ENCODE measurements at regions not wholly inside any gene's neighbourhood (a gene's known extent, or its start where the extent isn't known, plus 50 kb on each side); places are given as distances from the start of the nearest gene placed in this dataset.

DNA sequence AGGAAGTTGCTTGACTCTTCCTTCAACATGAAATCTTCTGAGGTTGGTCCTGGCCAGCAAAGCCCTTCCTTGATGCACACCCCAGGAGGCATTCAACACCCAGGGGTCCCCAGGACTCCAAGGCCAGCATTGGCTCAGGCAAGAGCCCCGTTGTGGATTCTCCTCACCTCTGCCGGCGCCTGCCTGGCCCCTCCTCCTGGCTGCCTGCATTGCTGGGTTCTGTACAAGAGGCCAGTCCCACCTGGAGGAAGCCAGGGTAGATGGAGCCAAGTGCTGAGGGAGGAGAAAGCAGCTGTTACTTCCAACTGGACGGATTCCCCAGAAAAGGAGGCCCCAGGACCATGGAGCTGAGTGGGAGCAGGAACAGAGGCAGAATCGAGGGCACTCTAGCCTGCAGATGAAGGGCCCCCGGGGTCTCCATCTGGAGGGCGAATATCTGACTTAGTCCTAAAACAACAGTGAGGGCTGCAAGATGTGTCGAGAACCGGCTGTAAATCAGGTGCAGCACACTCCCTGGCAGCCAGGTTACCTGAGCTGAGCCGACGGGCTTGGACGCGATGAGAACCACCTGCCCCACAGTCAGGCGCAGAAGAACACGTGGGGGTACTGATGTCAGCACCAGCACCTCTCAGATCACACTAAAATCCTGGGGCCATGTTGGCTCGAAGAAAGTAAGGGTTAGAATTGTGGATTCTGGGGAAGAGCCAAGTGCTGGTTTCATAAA lies 399.6 kb upstream of the SALL3 start:
- no peak for DNase-seq (ENCODE audit: low read depth)
- TF ChIP-seq, protein P1, sequence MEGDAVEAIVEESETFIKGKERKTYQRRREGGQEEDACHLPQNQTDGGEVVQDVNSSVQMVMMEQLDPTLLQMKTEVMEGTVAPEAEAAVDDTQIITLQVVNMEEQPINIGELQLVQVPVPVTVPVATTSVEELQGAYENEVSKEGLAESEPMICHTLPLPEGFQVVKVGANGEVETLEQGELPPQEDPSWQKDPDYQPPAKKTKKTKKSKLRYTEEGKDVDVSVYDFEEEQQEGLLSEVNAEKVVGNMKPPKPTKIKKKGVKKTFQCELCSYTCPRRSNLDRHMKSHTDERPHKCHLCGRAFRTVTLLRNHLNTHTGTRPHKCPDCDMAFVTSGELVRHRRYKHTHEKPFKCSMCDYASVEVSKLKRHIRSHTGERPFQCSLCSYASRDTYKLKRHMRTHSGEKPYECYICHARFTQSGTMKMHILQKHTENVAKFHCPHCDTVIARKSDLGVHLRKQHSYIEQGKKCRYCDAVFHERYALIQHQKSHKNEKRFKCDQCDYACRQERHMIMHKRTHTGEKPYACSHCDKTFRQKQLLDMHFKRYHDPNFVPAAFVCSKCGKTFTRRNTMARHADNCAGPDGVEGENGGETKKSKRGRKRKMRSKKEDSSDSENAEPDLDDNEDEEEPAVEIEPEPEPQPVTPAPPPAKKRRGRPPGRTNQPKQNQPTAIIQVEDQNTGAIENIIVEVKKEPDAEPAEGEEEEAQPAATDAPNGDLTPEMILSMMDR (IDR thresholded peaks at IDR 0.05; ENCODE audit: insufficient read depth, low read length, poor library complexity, severe bottlenecking), result no peak
- no peak overlapping the region for H3K4me3 ChIP-seq (ENCODE audit: low read depth, low read length)

GRCh38 chr18:78580835-78581339 lies 398.7 kb upstream of the SALL3 start:
- TF ChIP-seq, protein P1 (IDR thresholded peaks at IDR 0.05; ENCODE audit: insufficient read depth, low read length, poor library complexity, severe bottlenecking), result no peak
- DNase-seq (ENCODE audit: low read depth), result no peak
- Histone ChIP-seq H3K36me3 (ENCODE audit: control insufficient read depth, insufficient read depth, low read length) (no peaks in the 10 kb centered on the region), H3K27me3 (ENCODE audit: control insufficient read depth, insufficient read depth, low read length) (no peaks in the 10 kb centered on the region), H3K4me3 (ENCODE audit: low read depth, low read length) (no peak overlapping the region)

More for the DNA sequence above, 399.6 kb upstream of the SALL3 start:
- no peaks in the 10 kb centered on the region for H3K27me3 ChIP-seq (ENCODE audit: control insufficient read depth, insufficient read depth, low read length)
- H3K36me3 ChIP-seq (ENCODE audit: control insufficient read depth, insufficient read depth, low read length), result no peaks in the 10 kb centered on the region

GRCh38 chr18:78582181-78582709 lies 397.4 kb upstream of the SALL3 start:
- H3K36me3 ChIP-seq (ENCODE audit: control insufficient read depth, insufficient read depth, low read length), result no peaks in the 10 kb centered on the region
- no peaks in the 10 kb centered on the region for H3K27me3 ChIP-seq (ENCODE audit: control insufficient read depth, insufficient read depth, low read length)
- TF ChIP-seq, protein P1 (IDR thresholded peaks at IDR 0.05; ENCODE audit: insufficient read depth, low read length, poor library complexity, severe bottlenecking), result no peak
- no peak for DNase-seq (ENCODE audit: low read depth)
- H3K4me3 ChIP-seq (ENCODE audit: low read depth, low read length), result no peak overlapping the region

DNA sequence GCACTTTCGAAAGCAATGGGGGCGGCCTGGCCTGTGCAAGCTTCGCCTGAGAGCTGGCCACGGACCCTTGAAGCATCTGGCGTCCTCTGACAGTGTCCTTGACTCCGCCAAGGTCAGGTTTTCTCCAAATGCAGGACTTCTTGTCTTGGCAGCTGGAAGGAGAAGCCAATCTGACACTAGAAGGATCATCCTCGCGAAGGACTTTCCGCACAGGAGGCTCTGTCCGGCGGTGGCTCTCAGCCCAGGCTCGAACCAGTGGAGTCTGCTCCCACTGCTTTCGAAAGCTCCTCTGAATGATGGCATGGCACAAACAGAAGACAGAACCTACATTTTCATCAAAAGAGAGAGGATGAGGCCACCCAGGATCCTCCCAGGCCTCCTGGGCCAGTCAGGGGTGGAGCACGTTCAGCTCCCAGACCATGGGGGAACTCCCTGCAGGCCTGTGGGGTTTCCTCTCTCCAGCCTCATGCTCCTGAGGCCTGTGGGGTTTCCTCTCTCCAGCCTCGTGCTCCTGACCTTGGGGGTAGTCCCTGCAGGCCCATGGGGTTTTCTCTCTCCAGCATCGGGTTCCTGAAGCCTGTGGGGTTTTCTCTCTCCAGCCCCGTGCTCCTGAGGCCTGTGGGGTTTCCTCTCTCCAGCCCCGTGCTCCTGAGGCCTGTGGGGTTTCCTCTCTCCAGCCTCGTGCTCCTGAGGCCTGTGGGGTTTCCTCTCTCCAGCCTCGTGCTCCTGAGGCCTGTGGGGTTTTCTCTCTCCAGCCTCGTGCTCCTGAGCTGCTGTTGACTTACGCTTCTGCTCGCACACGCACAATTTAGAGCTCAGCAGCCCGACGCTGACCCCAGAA lies 396.5 kb upstream of the SALL3 start:
- TF ChIP-seq, protein P1 (IDR thresholded peaks at IDR 0.05; ENCODE audit: insufficient read depth, low read length, poor library complexity, severe bottlenecking), result no peak
- Histone ChIP-seq H3K4me3 (ENCODE audit: low read depth, low read length) (no peak overlapping the region), H3K27me3 (ENCODE audit: control insufficient read depth, insufficient read depth, low read length) (no peaks in the 10 kb centered on the region), H3K36me3 (ENCODE audit: control insufficient read depth, insufficient read depth, low read length) (no peaks in the 10 kb centered on the region)
- no peak for DNase-seq (ENCODE audit: low read depth)

DNA sequence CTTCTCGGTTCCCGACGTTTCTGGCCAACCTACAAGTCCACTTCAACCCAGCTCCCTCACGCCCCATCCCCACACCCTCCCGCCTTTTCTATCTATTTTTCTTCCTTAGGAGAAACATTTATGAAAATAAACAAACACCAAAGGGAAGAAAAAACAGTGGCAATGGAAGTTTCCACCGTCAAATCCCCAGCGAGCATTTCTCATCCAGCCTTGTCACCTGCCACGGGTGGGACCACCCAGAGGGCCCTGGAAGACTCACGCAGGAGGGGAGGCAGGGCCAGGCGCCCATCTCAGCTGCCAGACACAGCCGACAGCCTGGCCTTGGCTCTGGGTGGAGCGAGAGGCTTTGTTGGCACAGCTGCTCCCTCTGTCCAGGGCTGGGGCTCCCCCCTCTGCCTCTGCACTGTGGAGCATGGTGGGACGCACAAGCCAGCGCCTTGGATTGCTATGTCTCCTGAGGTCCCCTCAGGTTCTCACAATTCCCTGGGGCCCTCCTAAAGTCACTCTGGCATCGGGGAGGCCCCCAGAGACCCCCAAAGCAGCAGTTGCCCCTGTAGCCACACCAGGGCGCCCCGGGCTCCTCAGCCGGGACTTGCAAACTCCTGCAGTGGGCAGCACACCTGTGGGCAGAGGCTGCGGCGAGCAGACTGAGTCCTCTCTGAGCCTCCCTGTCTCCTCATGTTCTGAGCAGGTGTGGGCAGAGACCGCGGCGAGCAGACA lies 395.7 kb upstream of the SALL3 start:
- H3K27me3 ChIP-seq (ENCODE audit: control insufficient read depth, insufficient read depth, low read length), result no peaks in the 10 kb centered on the region

More for the DNA sequence above, 395.7 kb upstream of the SALL3 start:
- Histone ChIP-seq H3K36me3 (ENCODE audit: control insufficient read depth, insufficient read depth, low read length) (no peaks in the 10 kb centered on the region), H3K4me3 (ENCODE audit: low read depth, low read length) (no peak overlapping the region)
- TF ChIP-seq, protein P1 (IDR thresholded peaks at IDR 0.05; ENCODE audit: insufficient read depth, low read length, poor library complexity, severe bottlenecking), result no peak
- no peak for DNase-seq (ENCODE audit: low read depth)
